ENCODE measurements at regions not wholly inside any gene's neighbourhood (a gene's known extent, or its start where the extent isn't known, plus 50 kb on each side); places are given as distances from the start of the nearest gene placed in this dataset.

DNA sequence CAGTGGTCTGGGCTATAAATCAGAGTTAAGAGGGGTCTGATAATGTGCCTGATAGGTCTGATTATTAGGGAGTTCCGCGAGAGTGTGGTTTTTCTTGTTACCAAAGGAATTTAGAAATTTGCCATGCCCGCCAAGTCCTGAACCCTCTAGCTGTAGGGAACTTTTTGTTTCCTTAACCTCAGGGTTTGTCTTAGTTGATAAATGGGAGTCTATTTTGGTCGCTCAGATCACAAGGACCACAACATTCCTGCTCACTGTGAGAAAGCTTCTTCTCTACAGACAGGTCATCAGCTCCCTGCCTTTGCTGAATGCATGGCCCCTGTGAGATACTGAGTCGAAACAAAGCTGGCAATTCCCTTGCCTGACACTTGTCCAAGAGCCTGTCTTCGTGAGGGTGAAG lies 497.8 kb downstream of the HS3ST4 start:
- no peak for DNase-seq
- no peaks in the 10 kb centered on the region for H3K4me1 ChIP-seq
- H3K27me3 ChIP-seq = no peaks in the 10 kb centered on the region
- no peaks in the 10 kb centered on the region for H3K9me3 ChIP-seq
- H3K4me3 ChIP-seq (ENCODE audit: low read depth, low read length) = no peak overlapping the region
- TF ChIP-seq, protein P1, sequence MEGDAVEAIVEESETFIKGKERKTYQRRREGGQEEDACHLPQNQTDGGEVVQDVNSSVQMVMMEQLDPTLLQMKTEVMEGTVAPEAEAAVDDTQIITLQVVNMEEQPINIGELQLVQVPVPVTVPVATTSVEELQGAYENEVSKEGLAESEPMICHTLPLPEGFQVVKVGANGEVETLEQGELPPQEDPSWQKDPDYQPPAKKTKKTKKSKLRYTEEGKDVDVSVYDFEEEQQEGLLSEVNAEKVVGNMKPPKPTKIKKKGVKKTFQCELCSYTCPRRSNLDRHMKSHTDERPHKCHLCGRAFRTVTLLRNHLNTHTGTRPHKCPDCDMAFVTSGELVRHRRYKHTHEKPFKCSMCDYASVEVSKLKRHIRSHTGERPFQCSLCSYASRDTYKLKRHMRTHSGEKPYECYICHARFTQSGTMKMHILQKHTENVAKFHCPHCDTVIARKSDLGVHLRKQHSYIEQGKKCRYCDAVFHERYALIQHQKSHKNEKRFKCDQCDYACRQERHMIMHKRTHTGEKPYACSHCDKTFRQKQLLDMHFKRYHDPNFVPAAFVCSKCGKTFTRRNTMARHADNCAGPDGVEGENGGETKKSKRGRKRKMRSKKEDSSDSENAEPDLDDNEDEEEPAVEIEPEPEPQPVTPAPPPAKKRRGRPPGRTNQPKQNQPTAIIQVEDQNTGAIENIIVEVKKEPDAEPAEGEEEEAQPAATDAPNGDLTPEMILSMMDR (IDR thresholded peaks at IDR 0.05; ENCODE audit: low read depth, low read length) = no peak
- no peaks in the 10 kb centered on the region for H3K36me3 ChIP-seq

DNA sequence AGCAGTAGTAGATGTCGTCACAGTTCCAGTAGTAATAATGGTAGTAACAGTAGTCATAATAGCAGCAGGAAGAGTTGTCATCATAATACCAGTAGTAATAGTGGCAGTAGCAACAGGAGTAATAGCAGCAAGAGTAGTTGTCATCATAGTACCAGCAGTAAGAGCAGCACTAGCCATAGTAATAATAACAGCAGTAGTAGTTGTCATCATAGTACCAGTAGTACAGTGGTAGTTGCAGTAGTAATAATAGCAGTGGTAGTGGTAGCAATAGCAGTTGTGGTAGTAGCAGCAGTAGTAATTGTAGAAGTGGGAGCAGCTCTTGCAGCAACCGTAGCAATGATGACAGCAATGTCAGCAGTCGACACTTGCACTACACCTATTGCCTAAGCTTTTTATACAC lies 502.8 kb downstream of the HS3ST4 start:
- no peak for DNase-seq
- TF ChIP-seq, protein P1 (IDR thresholded peaks at IDR 0.05; ENCODE audit: low read depth, low read length) = no peak
- no peaks in the 10 kb centered on the region for H3K9me3 ChIP-seq
- H3K27me3 ChIP-seq = no peaks in the 10 kb centered on the region
- no peaks in the 10 kb centered on the region for H3K4me1 ChIP-seq
- H3K36me3 ChIP-seq = no peaks in the 10 kb centered on the region
- no peak overlapping the region for H3K4me3 ChIP-seq (ENCODE audit: low read depth, low read length)

DNA sequence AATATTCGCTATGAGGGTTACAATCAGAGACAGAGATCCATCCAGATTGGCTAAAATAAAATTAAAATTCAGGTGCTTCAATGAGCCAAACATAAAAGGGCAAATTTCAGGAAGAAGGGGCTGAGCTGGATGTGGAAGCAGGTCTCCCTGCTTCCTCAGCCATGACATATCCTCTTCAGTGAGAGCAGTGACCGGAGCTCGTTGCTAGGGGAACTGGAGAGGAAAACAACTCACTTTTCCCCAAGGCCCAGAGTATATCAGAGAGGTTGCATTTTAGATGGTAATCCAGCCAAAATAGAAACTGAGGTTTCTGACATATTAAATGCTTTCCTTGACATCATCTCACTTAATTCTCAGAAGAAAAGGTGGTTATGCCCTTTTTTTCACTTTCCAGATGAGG lies 503.5 kb downstream of the HS3ST4 start:
- TF ChIP-seq, protein P1 (IDR thresholded peaks at IDR 0.05; ENCODE audit: low read depth, low read length) = no peak
- Histone ChIP-seq H3K4me1 (no peaks in the 10 kb centered on the region), H3K4me3 (ENCODE audit: low read depth, low read length) (no peak overlapping the region), H3K36me3 (no peaks in the 10 kb centered on the region), H3K27me3 (no peaks in the 10 kb centered on the region), H3K9me3 (no peaks in the 10 kb centered on the region)
- DNase-seq = no peak

DNA sequence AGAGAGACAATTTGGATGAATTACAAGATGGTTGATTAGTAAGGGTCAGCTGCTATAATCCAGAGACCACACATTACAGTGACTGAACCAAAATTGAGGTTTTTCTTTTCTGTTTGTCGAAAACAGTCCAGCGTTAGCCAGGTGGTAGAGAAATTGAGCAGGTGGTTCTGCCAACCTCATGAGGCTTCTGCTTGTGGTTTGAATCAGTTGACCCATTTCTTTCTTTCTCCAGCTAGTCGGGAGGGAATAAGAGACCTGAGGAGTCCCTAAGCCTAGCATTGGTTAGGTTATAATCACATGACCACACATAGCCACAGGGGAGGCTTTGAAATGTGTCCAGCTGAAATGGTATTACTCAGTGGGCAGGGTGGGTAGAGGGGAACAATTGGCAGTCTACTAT lies 504.6 kb downstream of the HS3ST4 start:
- no peaks in the 10 kb centered on the region for H3K9me3 ChIP-seq
- no peaks in the 10 kb centered on the region for H3K4me1 ChIP-seq
- DNase-seq = no peak
- TF ChIP-seq, protein P1 (IDR thresholded peaks at IDR 0.05; ENCODE audit: low read depth, low read length) = no peak
- no peak overlapping the region for H3K4me3 ChIP-seq (ENCODE audit: low read depth, low read length)
- no peaks in the 10 kb centered on the region for H3K27me3 ChIP-seq
- H3K36me3 ChIP-seq = no peaks in the 10 kb centered on the region

DNA sequence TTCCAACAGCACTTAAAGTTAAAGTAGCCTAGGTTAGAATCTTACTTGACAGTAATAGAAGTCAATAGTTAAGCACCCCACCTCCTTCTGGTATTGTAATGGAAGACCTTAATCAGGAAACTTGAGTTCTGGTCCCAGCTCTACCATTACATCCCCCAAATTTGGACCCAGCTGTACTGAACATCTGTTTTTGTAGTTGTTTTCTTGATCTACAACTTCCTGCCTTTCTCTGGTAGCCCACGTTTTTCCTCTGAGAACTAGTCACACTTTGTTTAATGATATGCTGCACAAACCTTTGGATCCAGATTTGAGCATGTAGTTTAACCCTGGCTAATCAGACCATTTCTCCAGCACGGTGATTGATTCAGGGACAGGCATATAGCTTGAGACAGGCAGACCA lies 505.0 kb downstream of the HS3ST4 start:
- Histone ChIP-seq H3K36me3 (no peaks in the 10 kb centered on the region), H3K27me3 (no peaks in the 10 kb centered on the region), H3K4me3 (ENCODE audit: low read depth, low read length) (no peak overlapping the region), H3K9me3 (no peaks in the 10 kb centered on the region), H3K4me1 (no peaks in the 10 kb centered on the region)
- TF ChIP-seq, protein P1 (IDR thresholded peaks at IDR 0.05; ENCODE audit: low read depth, low read length) = no peak
- no peak for DNase-seq

DNA sequence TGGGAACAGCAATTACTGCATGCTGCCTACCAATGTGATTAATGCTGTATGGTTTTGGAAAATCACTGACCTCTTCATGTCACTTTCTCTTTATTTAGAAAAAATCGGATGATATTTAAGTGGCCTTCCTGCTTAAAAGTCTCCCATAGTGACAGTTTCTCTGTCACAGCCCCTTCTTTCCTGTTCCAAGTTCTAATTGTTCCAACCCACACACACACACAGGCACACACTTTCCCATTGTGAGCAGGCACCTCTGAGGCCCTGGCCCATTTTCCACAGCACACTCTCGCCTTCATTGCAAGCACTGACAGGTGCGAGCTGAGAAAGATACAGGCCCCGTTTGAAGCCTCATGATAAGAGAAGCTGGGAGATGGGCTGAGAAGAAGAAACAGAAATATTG lies 505.9 kb downstream of the HS3ST4 start:
- no peak overlapping the region for H3K4me3 ChIP-seq (ENCODE audit: low read depth, low read length)
- no peaks in the 10 kb centered on the region for H3K36me3 ChIP-seq
- H3K27me3 ChIP-seq = no peaks in the 10 kb centered on the region
- no peaks in the 10 kb centered on the region for H3K9me3 ChIP-seq
- no peak for DNase-seq
- H3K4me1 ChIP-seq = no peaks in the 10 kb centered on the region
- TF ChIP-seq, protein P1 (IDR thresholded peaks at IDR 0.05; ENCODE audit: low read depth, low read length) = no peak
